Ovary (tissue), 7 donors: ENCODE measurements at regions not wholly inside any gene's neighbourhood (a gene's known extent, or its start where the extent isn't known, plus 50 kb on each side); places are given as distances from the start of the nearest gene placed in this dataset.

Experiments
- DNase-seq, 5 donors: peaks; one replicate each; pipeline ENCODE4 v3.0.0-alpha.2; 2019 to 2020
- H3K27ac ChIP-seq, 2 donors: fragments of 200-600 bp; one replicate each; pipeline versions ENCODE4 v1.5.1 to v1.8.0; 2019 to 2022
- H3K27me3 ChIP-seq: fragments of 200-600 bp; one replicate; pipeline ENCODE4 v1.8.0; 2022
- H3K36me3 ChIP-seq: fragments of 200-600 bp; sonication (generic); one replicate; pipeline ENCODE4 v1.5.1; 2019
- H3K4me1 ChIP-seq: one replicate; pipeline ENCODE4 v1.8.1; 2013; ENCODE audit warnings: mild to moderate bottlenecking, moderate library complexity; ENCODE audit not compliant: insufficient read depth
- H3K4me3 ChIP-seq: fragments of 200-600 bp; sonication (generic); one replicate; pipeline ENCODE4 v1.5.1; 2017
- H3K9me3 ChIP-seq, 2 donors: fragments of 200-600 bp in 1 of 2; sonication (generic) in 1 of 2; one replicate each; pipeline versions ENCODE4 v1.5.1 to v1.8.1; 2013 to 2019; ENCODE audit warnings: mild to moderate bottlenecking in 1 of 2, moderate library complexity in 1 of 2
- CTCF ChIP-seq, 3 donors: fragments of 450-650 bp in 2 of 3; fragments of 200-600 bp in 1 of 3; IDR thresholded peaks; one replicate each; pipeline versions ENCODE4 v1.5.1 to v1.8.0; 2016 to 2022; ENCODE audit warnings: antibody characterized with exemption in 3 of 3, mild to moderate bottlenecking in 1 of 3
- EP300 ChIP-seq: sonication (generic); formaldehyde crosslinking; IDR thresholded peaks from one replicate; pipeline ENCODE4 v1.6.1; 2017; ENCODE audit warnings: antibody characterized with exemption
- POLR2A ChIP-seq: fragments of 450-650 bp; IDR thresholded peaks from one replicate; pipeline ENCODE4 v1.6.1; 2017; ENCODE audit warnings: antibody characterized with exemption, mild to moderate bottlenecking, moderate library complexity
- WGBS, 3 donors: extraction: QIAGEN DNeasy Blood & Tissue Kit in 1 of 3; methylation state at CpG; one replicate each; pipeline versions ENCODE4 v1.1.5 to v1.1.7; 2013 to 2017; 5-methylcytosine and 5-hydroxymethylcytosine counted together
- intact Hi-C, 4 donors: fragments of 100-400 bp; cut with DNase I; formaldehyde crosslinking; loops; one replicate each; pipeline versions ENCODE4 v1.11.0 to v1.15.1; 2022 to 2023
- donor health status: DM: no; HTN: no; CAD: no; lungs with moderate emphysema.
- donor health status: DM: no; HTN: no; CAD: no.
- donor health status: Bipolar disorder and iron deficiency.
- donor health status: DM: no; HTN: no; CAD: no.
- donor health status: DM: yes; HTN: yes; CAD: no.

- 61 to 70% (median 68%) methylated on average over 4 of the region's 4 CpGs for WGBS, 3 donors
- intact Hi-C loops: no loop called here
- DNase-seq: no peak
- no peaks in the 10 kb centered on the region for H3K36me3 ChIP-seq
- no peak overlapping the region for H3K4me3 ChIP-seq
- no peak for TF ChIP-seq CTCF (IDR thresholded peaks at IDR 0.05)
- TF ChIP-seq EP300: no peak
- no peak for TF ChIP-seq POLR2A
- no peaks in the 10 kb centered on the region for H3K27me3 ChIP-seq
- H3K9me3 ChIP-seq: no peaks in the 10 kb centered on the region
- H3K27ac ChIP-seq: no peak overlapping the region
- H3K4me1 ChIP-seq: no peaks in the 10 kb centered on the region
Measured at GRCh38 chr1:238119060-238119459, 228.3 kb upstream of the ZP4 start.

DNA sequence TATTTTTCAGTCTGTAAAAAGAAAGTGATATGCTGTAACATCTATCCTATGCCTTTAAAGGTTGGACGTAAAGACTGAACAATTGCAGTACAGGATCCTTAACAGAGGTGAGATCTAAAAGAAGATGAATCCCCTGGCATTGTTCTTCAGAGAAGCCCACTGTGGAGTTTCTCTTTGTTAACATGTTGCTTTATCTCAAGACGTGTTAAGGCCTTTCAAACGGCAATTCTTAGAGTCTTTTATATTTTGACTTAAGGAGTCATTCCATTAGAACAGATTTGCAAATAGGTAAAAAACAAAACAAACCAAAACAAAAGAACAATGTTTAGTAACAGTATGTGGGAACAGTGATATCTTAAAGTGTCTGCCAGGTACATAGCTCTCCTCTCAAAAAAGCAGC lies 225.1 kb upstream of the ZP4 start:
- no peaks in the 10 kb centered on the region for H3K4me1 ChIP-seq
- intact Hi-C loops: no loop called here

GRCh38 chr1:238112952-238113621 lies 222.4 kb upstream of the ZP4 start:
- no peaks in the 10 kb centered on the region for H3K36me3 ChIP-seq
- no peaks in the 10 kb centered on the region for H3K27me3 ChIP-seq
- WGBS, 3 donors: 62 to 73% (median 67%) methylated on average over 5 of the region's 5 CpGs
- DNase-seq: no peak
- no peaks in the 10 kb centered on the region for H3K4me1 ChIP-seq
- TF ChIP-seq CTCF (IDR thresholded peaks at IDR 0.05) (no peak), POLR2A (no peak), EP300 (no peak)
- intact Hi-C loops: no loop called here
- H3K27ac ChIP-seq: no peak overlapping the region
- no peak overlapping the region for H3K4me3 ChIP-seq
- H3K9me3 ChIP-seq: no peaks in the 10 kb centered on the region

More for the DNA sequence above, 225.1 kb upstream of the ZP4 start:
- no peaks in the 10 kb centered on the region for H3K9me3 ChIP-seq
- no peaks in the 10 kb centered on the region for H3K27me3 ChIP-seq
- no peaks in the 10 kb centered on the region for H3K36me3 ChIP-seq
- DNase-seq: no peak
- H3K27ac ChIP-seq: no peak overlapping the region
- H3K4me3 ChIP-seq: no peak overlapping the region
- WGBS, 3 donors: 74 to 79% (median 79%) methylated on average over 3 of the region's 3 CpGs
- TF ChIP-seq EP300 (no peak), CTCF (IDR thresholded peaks at IDR 0.05) (no peak), POLR2A (no peak)

DNA sequence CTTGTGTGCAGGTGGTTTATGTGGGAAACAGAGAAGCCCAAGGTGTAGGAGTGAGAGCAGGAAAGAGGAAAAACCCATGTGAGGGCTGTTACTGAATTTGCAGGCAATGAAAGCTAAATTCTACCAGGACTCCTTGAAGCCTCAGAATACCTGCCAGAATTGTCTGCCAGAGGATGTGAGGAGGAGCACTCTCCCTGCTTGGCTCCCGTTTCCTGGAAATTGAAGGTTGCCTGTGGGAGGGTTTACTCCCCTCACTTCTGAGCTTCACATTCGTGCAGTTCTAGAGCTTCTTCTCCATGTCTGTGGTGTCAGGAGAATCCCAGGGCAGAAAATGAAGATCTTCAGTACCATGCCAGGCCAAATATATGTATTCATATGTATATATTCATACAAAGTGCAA lies 220.8 kb upstream of the ZP4 start:
- intact Hi-C loops: no loop called here
- Histone ChIP-seq H3K9me3 (no peaks in the 10 kb centered on the region), H3K4me1 (no peaks in the 10 kb centered on the region), H3K36me3 (no peaks in the 10 kb centered on the region), H3K4me3 (no peak overlapping the region), H3K27me3 (no peaks in the 10 kb centered on the region), H3K27ac (no peak overlapping the region)
- no peak for DNase-seq
- no peak for TF ChIP-seq CTCF (IDR thresholded peaks at IDR 0.05)
- TF ChIP-seq POLR2A: no peak
- no peak for TF ChIP-seq EP300
- WGBS, 3 donors: 15 to 29% (median 22%) methylated on average over 2 of the region's 2 CpGs
